ENCODE measurements at regions not wholly inside any gene's neighbourhood (a gene's known extent, or its start where the extent isn't known, plus 50 kb on each side); places are given as distances from the start of the nearest gene placed in this dataset.

GRCh38 chr15:57865294-57865693 is 158.8 kb downstream of the POLR2M start:
- TF ChIP-seq CTCF (IDR thresholded peaks at IDR 0.05) = peak; percentile 73
- TF ChIP-seq ZBTB21 (CRISPR knock-in tag; IDR thresholded peaks at IDR 0.05; ENCODE audit: borderline replicate concordance) = no peak

Measured in WTC11 (cell line).